IPS DF 19.7 (cell line): ENCODE measurements at regions not wholly inside any gene's neighbourhood (a gene's known extent, or its start where the extent isn't known, plus 50 kb on each side); places are given as distances from the start of the nearest gene placed in this dataset.

Source experiments
- DNase-seq: peaks from one replicate; pipeline ENCODE4 v3.0.0-alpha.2; 2013; ENCODE audit warnings: low read depth, low spot score

GRCh38 chr3:25349828-25350724, 78.0 kb upstream of the RARB start:
- DNase-seq, result no peak

- no peak for DNase-seq
Observed at GRCh38 chr3:25350725-25351114, 77.3 kb upstream of the RARB start.

DNA sequence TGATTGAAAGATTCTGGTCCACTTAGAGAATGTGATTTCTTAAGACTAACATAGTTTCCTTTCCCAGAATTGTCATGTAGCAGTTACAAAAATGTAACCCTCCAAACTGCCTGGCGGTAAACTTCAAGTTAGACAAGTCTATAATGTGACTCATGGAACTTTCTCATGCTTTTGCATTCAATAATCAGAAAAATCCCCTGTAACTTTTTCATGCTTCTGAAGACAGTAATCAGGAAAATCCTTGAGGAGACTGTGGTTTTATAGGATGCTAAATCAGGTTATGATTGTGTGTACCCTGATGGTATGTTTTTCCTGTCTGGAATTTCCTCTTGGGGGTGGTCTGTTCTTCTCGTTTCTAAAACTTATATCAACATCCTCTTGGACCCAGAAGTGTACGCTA, 74.0 kb upstream of the RARB start:
- DNase-seq, result no peak

GRCh38 chr3:25355034-25355885, 72.8 kb upstream of the RARB start:
- no peak for DNase-seq

GRCh38 chr3:25355998-25356397, 72.1 kb upstream of the RARB start:
- DNase-seq, result no peak

GRCh38 chr3:25362118-25362517, 65.9 kb upstream of the RARB start:
- no peak for DNase-seq

GRCh38 chr3:25365636-25366035, 62.4 kb upstream of the RARB start:
- DNase-seq, result no peak

DNA sequence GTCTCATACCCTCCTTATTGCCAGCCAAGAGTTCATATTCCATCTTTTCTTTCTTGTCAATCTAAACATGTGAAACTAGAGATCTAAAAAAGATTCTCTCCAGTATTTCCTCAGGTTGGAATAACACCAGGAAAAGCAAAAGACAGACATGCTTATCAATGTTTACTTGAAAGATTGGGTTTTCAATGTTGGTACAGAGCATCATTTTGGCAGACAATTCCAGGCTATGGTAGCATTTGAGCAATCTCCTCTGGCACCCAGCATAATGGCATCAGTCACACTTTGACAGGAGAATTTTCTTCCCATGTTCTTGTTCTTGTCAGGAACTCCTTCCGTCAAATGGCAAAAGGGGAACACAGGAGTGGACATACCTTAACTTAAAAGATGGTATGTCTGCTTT, 61.0 kb upstream of the RARB start:
- no peak for DNase-seq

GRCh38 chr3:25372167-25372566, 55.9 kb upstream of the RARB start:
- DNase-seq, result no peak

DNA sequence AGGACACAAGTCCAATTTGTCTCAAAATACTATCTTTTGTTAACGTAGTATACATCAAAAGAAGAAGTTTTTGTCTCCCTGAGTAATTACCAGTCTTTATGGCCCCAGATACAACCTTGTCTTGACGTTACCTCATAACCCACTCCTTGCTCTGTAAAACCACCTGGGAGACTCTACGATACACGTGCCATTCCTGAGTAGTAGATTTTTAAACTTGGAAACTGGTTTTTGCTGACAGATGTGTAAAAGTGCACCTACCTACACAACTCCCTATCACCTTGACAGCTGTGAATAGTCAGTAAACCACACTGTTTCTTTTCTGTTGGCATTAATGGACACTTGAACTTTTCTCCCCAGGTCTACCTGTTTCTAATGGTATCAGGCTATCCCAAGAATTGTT, 51.7 kb upstream of the RARB start:
- DNase-seq, result no peak

- no peak for DNase-seq
Observed at GRCh38 chr3:25377042-25377441, 51.0 kb upstream of the RARB start.
